ENCODE measurements at regions not wholly inside any gene's neighbourhood (a gene's known extent, or its start where the extent isn't known, plus 50 kb on each side); places are given as distances from the start of the nearest gene placed in this dataset.

DNA sequence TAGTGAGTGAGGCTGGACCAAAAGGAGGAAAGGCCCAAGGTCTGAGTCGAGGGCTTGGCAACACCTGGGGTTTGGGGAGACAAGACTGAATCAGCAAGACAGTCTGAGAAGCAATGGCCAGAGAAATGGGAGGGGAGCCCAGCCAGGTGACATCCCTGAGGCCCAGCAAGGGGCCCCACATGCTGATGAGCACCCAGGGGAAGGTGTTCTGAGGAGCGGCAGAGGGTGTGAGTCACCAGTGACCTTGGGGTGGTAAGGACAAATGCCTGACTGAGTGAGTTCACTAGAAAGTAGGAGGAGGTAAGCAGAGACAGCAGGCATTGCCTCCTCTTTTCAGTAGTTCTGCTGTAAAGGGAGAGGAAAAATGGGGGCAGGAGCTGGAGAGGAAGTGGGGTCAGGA is 192.4 kb upstream of the GALNT2 start:
- no peak for TF ChIP-seq ZFP36 (IDR thresholded peaks at IDR 0.05; ENCODE audit: borderline replicate concordance, partially characterized antibody)
- TF ChIP-seq, protein P1, sequence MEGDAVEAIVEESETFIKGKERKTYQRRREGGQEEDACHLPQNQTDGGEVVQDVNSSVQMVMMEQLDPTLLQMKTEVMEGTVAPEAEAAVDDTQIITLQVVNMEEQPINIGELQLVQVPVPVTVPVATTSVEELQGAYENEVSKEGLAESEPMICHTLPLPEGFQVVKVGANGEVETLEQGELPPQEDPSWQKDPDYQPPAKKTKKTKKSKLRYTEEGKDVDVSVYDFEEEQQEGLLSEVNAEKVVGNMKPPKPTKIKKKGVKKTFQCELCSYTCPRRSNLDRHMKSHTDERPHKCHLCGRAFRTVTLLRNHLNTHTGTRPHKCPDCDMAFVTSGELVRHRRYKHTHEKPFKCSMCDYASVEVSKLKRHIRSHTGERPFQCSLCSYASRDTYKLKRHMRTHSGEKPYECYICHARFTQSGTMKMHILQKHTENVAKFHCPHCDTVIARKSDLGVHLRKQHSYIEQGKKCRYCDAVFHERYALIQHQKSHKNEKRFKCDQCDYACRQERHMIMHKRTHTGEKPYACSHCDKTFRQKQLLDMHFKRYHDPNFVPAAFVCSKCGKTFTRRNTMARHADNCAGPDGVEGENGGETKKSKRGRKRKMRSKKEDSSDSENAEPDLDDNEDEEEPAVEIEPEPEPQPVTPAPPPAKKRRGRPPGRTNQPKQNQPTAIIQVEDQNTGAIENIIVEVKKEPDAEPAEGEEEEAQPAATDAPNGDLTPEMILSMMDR (IDR thresholded peaks at IDR 0.05): no peak
- TF ChIP-seq POLR2AphosphoS2 (conservative IDR thresholded peaks at IDR 0.05; ENCODE audit: low read length): no peak
- no peak for TF ChIP-seq POLR2A (IDR thresholded peaks at IDR 0.05; ENCODE audit: low read length)
- no peak for TF ChIP-seq HEYL (CRISPR knock-in tag; IDR thresholded peaks at IDR 0.05)
- TF ChIP-seq RFX5 (IDR thresholded peaks at IDR 0.05): no peak
- TF ChIP-seq NR3C1 (IDR thresholded peaks at IDR 0.05): no peak
- TF ChIP-seq KDM1A (IDR thresholded peaks at IDR 0.05; ENCODE audit: low read depth): no peak
- TF ChIP-seq MAFK (IDR thresholded peaks at IDR 0.05; ENCODE audit: partially characterized antibody): no peak
- TF ChIP-seq, protein P2, sequence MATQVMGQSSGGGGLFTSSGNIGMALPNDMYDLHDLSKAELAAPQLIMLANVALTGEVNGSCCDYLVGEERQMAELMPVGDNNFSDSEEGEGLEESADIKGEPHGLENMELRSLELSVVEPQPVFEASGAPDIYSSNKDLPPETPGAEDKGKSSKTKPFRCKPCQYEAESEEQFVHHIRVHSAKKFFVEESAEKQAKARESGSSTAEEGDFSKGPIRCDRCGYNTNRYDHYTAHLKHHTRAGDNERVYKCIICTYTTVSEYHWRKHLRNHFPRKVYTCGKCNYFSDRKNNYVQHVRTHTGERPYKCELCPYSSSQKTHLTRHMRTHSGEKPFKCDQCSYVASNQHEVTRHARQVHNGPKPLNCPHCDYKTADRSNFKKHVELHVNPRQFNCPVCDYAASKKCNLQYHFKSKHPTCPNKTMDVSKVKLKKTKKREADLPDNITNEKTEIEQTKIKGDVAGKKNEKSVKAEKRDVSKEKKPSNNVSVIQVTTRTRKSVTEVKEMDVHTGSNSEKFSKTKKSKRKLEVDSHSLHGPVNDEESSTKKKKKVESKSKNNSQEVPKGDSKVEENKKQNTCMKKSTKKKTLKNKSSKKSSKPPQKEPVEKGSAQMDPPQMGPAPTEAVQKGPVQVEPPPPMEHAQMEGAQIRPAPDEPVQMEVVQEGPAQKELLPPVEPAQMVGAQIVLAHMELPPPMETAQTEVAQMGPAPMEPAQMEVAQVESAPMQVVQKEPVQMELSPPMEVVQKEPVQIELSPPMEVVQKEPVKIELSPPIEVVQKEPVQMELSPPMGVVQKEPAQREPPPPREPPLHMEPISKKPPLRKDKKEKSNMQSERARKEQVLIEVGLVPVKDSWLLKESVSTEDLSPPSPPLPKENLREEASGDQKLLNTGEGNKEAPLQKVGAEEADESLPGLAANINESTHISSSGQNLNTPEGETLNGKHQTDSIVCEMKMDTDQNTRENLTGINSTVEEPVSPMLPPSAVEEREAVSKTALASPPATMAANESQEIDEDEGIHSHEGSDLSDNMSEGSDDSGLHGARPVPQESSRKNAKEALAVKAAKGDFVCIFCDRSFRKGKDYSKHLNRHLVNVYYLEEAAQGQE (IDR thresholded peaks at IDR 0.05): no peak
- no peak for TF ChIP-seq ZSCAN20 (CRISPR knock-in tag; IDR thresholded peaks at IDR 0.05)
- no peak for TF ChIP-seq RAD21 (conservative IDR thresholded peaks at IDR 0.05 in 1 of 2, IDR thresholded peaks at IDR 0.05 in 1 of 2)
- TF ChIP-seq, protein P3, sequence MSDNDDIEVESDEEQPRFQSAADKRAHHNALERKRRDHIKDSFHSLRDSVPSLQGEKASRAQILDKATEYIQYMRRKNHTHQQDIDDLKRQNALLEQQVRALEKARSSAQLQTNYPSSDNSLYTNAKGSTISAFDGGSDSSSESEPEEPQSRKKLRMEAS (IDR thresholded peaks at IDR 0.05): no peak
- TF ChIP-seq, protein P4, sequence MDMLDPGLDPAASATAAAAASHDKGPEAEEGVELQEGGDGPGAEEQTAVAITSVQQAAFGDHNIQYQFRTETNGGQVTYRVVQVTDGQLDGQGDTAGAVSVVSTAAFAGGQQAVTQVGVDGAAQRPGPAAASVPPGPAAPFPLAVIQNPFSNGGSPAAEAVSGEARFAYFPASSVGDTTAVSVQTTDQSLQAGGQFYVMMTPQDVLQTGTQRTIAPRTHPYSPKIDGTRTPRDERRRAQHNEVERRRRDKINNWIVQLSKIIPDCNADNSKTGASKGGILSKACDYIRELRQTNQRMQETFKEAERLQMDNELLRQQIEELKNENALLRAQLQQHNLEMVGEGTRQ (IDR thresholded peaks at IDR 0.05): no peak
